IMR-90 (cell line): ENCODE measurements at regions not wholly inside any gene's neighbourhood (a gene's known extent, or its start where the extent isn't known, plus 50 kb on each side); places are given as distances from the start of the nearest gene placed in this dataset.

Experiments used
- ATAC-seq: fragments of 200-7000 bp; cut with Tn5 transposase; 2 replicates; pipeline ENCODE4 v1.9.1; 2020; ENCODE audit warnings: low read depth, mild to moderate bottlenecking, moderate library complexity
- BruUV-seq: library from RNA; stranded (reverse); fragments of 400-500 nt; replicated peaks from 2 replicates; lab custom pipeline; 2021; lab: Mats Ljungman, UMichigan
- CTCF ChIA-PET: fragments of 300-600 bp; formaldehyde crosslinking; extraction: SDS; loops from one replicate; lab custom pipeline; 2021; ENCODE audit warnings: antibody characterized with exemption; lab: Yijun Ruan, JAX
- POLR2A ChIA-PET: fragments of 300-600 bp; sonication (Branson Sonifier 250); formaldehyde crosslinking; loops from one replicate; lab custom pipeline; 2022; ENCODE audit warnings: antibody characterized with exemption; ENCODE audit not compliant: unreplicated experiment; lab: Charles Lee
- DNase-seq: peaks from one replicate; pipeline ENCODE4 v3.0.0; 2013
- H2AFZ ChIP-seq: replicated peaks from 2 replicates; pipeline ENCODE3; 2013; ENCODE audit warnings: low read length, mild to moderate bottlenecking; ENCODE audit not compliant: poor library complexity
- H2AK5ac ChIP-seq: 2 replicates; pipeline ENCODE4 v1.6.1; 2013; ENCODE audit warnings: low read depth, low read length, inconsistent platforms
- H2AK9ac ChIP-seq: replicated peaks from 2 replicates; pipeline ENCODE3; 2013; ENCODE audit warnings: mild to moderate bottlenecking, low read depth, low read length, moderate library complexity; ENCODE audit not compliant: poor library complexity
- H2BK120ac ChIP-seq: 2 replicates; pipeline ENCODE4 v1.6.1; 2013; ENCODE audit warnings: low read depth, low read length, inconsistent platforms
- H2BK15ac ChIP-seq: 3 replicates; pipeline ENCODE4 v1.6.1; 2013; ENCODE audit warnings: low read depth, low read length, inconsistent platforms
- H2BK20ac ChIP-seq: 2 replicates; pipeline ENCODE4 v1.6.1; 2013; ENCODE audit warnings: low read depth, mild to moderate bottlenecking, inconsistent platforms, low read length, moderate library complexity
- H2BK5ac ChIP-seq: 2 replicates; pipeline ENCODE4 v1.6.1; 2013; ENCODE audit warnings: mild to moderate bottlenecking, low read depth, low read length, inconsistent platforms; ENCODE audit not compliant: poor library complexity, severe bottlenecking
- H3K14ac ChIP-seq: replicated peaks from 2 replicates; pipeline ENCODE4 v1.6.1; 2013; ENCODE audit warnings: low read depth, low read length, inconsistent platforms
- H3K18ac ChIP-seq: 2 replicates; pipeline ENCODE4 v1.6.1; 2013; ENCODE audit warnings: low read depth, low read length, control low read depth
- H3K23ac ChIP-seq: 2 replicates; pipeline ENCODE4 v1.6.1; 2013; ENCODE audit warnings: low read depth, low read length, inconsistent platforms
- H3K27ac ChIP-seq: 2 replicates; pipeline ENCODE4 v1.5.1; 2013; ENCODE audit warnings: mild to moderate bottlenecking, control low read depth, low read length; ENCODE audit not compliant: insufficient read depth
- H3K27me3 ChIP-seq: 2 replicates; pipeline ENCODE4 v1.6.1; 2013; ENCODE audit warnings: low read length; ENCODE audit not compliant: control insufficient read depth, insufficient read depth
- H3K36me3 ChIP-seq: 2 replicates; pipeline ENCODE4 v1.6.1; 2013; ENCODE audit warnings: low read length, mixed read lengths; ENCODE audit not compliant: control insufficient read depth, insufficient read depth
- H3K4ac ChIP-seq: 2 replicates; pipeline ENCODE4 v1.6.1; 2013; ENCODE audit warnings: low read depth, low read length, inconsistent platforms
- H3K4me1 ChIP-seq: 2 replicates; pipeline ENCODE4 v1.6.1; 2013; ENCODE audit warnings: low read length, mixed read lengths; ENCODE audit not compliant: control insufficient read depth, insufficient read depth
- H3K4me2 ChIP-seq: 2 replicates; pipeline ENCODE4 v1.6.1; 2013; ENCODE audit warnings: low read depth, mild to moderate bottlenecking, control low read depth, low read length, moderate library complexity
- H3K4me3 ChIP-seq: 2 replicates; pipeline ENCODE4 v1.5.1; 2013; ENCODE audit warnings: low read depth, mild to moderate bottlenecking, control low read depth, low read length, moderate library complexity; ENCODE audit not compliant: insufficient read depth
- H3K56ac ChIP-seq: 2 replicates; pipeline ENCODE4 v1.6.1; 2013; ENCODE audit warnings: low read length, inconsistent platforms; ENCODE audit not compliant: insufficient read depth; ENCODE audit errors: extremely low read depth
- H3K79me1 ChIP-seq, 2 experiments: 2 replicates each; pipeline ENCODE4 v1.6.1; 2013; ENCODE audit warnings: low read length in 2 of 2, inconsistent platforms in 1 of 2, low read depth in 1 of 2
- H3K9ac ChIP-seq: 2 replicates; pipeline ENCODE4 v1.6.1; 2013; ENCODE audit warnings: low read depth, low read length, control low read depth
- H3K9me1 ChIP-seq: 2 replicates; pipeline ENCODE4 v1.6.1; 2013; ENCODE audit warnings: low read length, inconsistent platforms; ENCODE audit not compliant: insufficient read depth
- H3K9me3 ChIP-seq: 2 replicates; pipeline ENCODE4 v1.6.1; 2013; ENCODE audit warnings: low read length; ENCODE audit not compliant: control insufficient read depth, insufficient read depth
- H4K20me1 ChIP-seq: 2 replicates; pipeline ENCODE4 v1.6.1; 2013; ENCODE audit warnings: low read length, inconsistent platforms; ENCODE audit not compliant: insufficient read depth
- H4K5ac ChIP-seq: 2 replicates; pipeline ENCODE4 v1.6.1; 2013; ENCODE audit warnings: mild to moderate bottlenecking, low read depth, low read length, control low read depth
- H4K8ac ChIP-seq, 2 experiments: 2 replicates each; pipeline ENCODE4 v1.6.1; 2013; ENCODE audit warnings: low read depth in 2 of 2, low read length in 2 of 2, control low read depth in 1 of 2, inconsistent platforms in 1 of 2
- H4K91ac ChIP-seq: 2 replicates; pipeline ENCODE4 v1.6.1; 2013; ENCODE audit warnings: low read depth, low read length, inconsistent platforms; ENCODE audit not compliant: insufficient read depth
- MAZ ChIP-seq: IDR thresholded peaks from 2 replicates; pipeline ENCODE4 v1.6.1; 2012; ENCODE audit warnings: low read depth, mild to moderate bottlenecking, low read length, improper control_type of control experiment, moderate library complexity, borderline replicate concordance
- RFX5 ChIP-seq: IDR thresholded peaks from 2 replicates; pipeline ENCODE4 v1.8.0; 2012; ENCODE audit warnings: low read depth, mild to moderate bottlenecking, low read length, moderate library complexity
- SMC3 ChIP-seq: fragments of 150-350 bp; IDR thresholded peaks from 2 replicates; pipeline ENCODE4 v1.6.1; 2016; ENCODE audit warnings: low read depth, mild to moderate bottlenecking, antibody characterized with exemption, low read length, moderate library complexity
- WGBS, 2 experiments: methylation state at CpG; one replicate each; pipeline versions ENCODE4 v1.1.5 to v1.1.7; 2013; ENCODE audit warnings: missing lambda C conversion rate in 2 of 2; ENCODE audit not compliant: insufficient read length in 1 of 2; ENCODE audit errors: extremely low coverage in 2 of 2; 5-methylcytosine and 5-hydroxymethylcytosine counted together
- dilution Hi-C: fragments of 300-500 bp; cut with HindIII; formaldehyde crosslinking; loops from one replicate; pipeline ENCODE4 v1.14.3; 2018; ENCODE audit warnings: low sequenced_read_pairs; ENCODE audit not compliant: unreplicated experiment
- in situ Hi-C: fragments of 300-500 bp; cut with MboI; formaldehyde crosslinking; loops from 3 replicates; pipeline ENCODE4 v1.14.3; 2019; ENCODE audit warnings: low sequenced_read_pairs, inconsistent platforms, mixed read lengths
- intact Hi-C: fragments of 100-400 bp; cut with micrococcal nuclease; formaldehyde crosslinking; loops from 2 replicates; pipeline ENCODE4 v1.10.0; 2022

DNA sequence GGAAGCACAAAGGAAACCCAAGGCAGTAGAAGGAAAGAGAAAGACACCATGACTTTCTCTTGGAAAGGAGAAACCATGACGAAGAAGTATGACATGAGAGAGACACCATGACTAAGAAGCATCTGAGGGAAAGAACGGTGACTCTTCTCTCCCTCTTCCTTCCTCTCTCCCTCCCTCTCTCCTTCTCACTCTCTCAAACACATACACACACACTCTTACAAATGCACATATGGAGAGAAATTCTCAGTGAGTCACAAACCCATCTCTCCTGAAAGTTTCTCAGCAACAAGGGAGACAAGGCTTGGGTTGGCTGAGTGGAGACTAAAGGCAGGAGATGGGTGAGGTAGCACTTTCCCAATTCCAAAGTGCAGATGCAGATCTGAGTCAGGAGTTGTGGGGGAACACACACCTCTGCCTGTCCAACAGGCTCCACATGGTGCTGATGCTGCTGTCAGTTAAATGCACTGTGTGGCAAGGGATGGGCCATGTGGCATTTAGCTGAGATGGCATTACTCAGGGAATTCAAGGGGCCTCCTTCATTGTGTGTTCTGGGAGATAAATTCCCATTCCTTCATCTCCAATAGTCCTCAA is 336.7 kb upstream of the C16orf82 start:
- Histone ChIP-seq H4K5ac (no peak overlapping the region), H2BK15ac (no peak overlapping the region), H2BK20ac (no peak overlapping the region), H2AK9ac (no peak overlapping the region), H4K8ac (no peak overlapping the region), H3K4me3 (no peak overlapping the region), H3K27ac (no peak overlapping the region), H3K9ac (no peak overlapping the region), H2AK5ac (no peak overlapping the region), H2BK120ac (no peak overlapping the region), H3K27me3 (no peaks in the 10 kb centered on the region), H3K9me1 (no peaks in the 10 kb centered on the region), H3K18ac (no peak overlapping the region), H3K4me2 (no peak overlapping the region), H3K79me1 (no peaks in the 10 kb centered on the region), H3K14ac (no peak overlapping the region), H3K4ac (no peak overlapping the region), H3K4me1 (no peaks in the 10 kb centered on the region), H4K91ac (no peak overlapping the region), H3K9me3 (no peaks in the 10 kb centered on the region; the same call in 1 of the 2 replicates), H3K23ac (no peak overlapping the region), H3K36me3 (no peaks in the 10 kb centered on the region), H2AFZ (no peak overlapping the region), H4K20me1 (no peaks in the 10 kb centered on the region), H2BK5ac (no peak overlapping the region), H3K56ac (no peak overlapping the region)
- ChIA-PET POLR2A (no interaction called here), CTCF (no interaction called here)
- intact Hi-C loops (no loop called here), in situ Hi-C loops (no loop called here), dilution Hi-C loops (no loop called here)
- DNase-seq, result no peak
- TF ChIP-seq MAZ (no peak), SMC3 (no peak), RFX5 (no peak)
- no TSS peak for BruUV-seq
- no CpG with 5 or more reads among the region's 2 CpGs for WGBS, 2 experiments
- ATAC-seq, result no peak
